Activated T-cell treated with anti-CD3 and anti-CD28 coated beads for 4 hours (primary cell): ENCODE measurements at regions not wholly inside any gene's neighbourhood (a gene's known extent, or its start where the extent isn't known, plus 50 kb on each side); places are given as distances from the start of the nearest gene placed in this dataset.

Source experiments
- DNase-seq: peaks from one replicate; pipeline ENCODE4 v3.0.0-alpha.2; 2020

GRCh38 chr2:191738003-191738402 is 60.1 kb downstream of the NABP1 start:
- no peak for DNase-seq

DNA sequence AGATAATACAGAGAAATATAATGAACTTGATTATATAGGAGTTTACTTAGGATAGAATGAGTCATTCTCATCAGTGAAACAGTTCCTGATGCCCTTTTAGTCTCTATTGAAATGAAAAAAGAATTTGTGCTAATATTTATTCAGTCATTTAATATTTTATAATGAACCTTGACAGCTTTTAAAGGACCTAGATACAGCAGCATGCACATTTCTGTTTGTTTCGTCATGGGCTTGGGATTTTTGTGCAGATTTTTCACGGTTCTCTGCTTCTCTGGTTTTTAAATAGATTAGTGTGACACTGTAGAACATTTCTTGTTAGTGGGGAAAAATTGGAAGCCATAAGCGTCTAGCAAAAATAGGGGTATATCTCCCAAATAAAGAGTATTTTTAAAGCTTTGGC is 60.7 kb downstream of the NABP1 start:
- DNase-seq: no peak

GRCh38 chr2:191739194-191739593 is 61.3 kb downstream of the NABP1 start:
- no peak for DNase-seq

DNA sequence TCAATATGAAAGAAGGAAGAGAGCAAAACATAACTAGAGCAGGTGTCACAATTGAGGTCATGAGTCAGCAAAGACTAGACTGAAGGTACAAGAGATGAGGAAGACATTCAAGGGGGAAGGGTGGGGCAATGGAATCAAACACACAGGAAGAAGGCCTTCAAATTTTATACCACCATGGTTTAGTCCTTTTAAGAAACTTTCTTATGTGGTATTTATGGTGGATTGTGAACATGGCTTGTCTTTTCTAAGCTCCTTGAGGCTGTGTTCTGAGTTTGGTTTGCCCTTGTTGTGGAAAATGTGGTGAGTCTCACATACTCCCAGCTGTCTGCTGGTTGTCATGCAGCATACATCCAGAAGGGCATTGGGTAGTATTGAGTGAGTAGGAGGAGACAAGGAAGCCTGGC is 62.1 kb downstream of the NABP1 start:
- DNase-seq: peak; percentile 10

GRCh38 chr2:191740759-191741158 is 62.8 kb downstream of the NABP1 start:
- no peak for DNase-seq

DNA sequence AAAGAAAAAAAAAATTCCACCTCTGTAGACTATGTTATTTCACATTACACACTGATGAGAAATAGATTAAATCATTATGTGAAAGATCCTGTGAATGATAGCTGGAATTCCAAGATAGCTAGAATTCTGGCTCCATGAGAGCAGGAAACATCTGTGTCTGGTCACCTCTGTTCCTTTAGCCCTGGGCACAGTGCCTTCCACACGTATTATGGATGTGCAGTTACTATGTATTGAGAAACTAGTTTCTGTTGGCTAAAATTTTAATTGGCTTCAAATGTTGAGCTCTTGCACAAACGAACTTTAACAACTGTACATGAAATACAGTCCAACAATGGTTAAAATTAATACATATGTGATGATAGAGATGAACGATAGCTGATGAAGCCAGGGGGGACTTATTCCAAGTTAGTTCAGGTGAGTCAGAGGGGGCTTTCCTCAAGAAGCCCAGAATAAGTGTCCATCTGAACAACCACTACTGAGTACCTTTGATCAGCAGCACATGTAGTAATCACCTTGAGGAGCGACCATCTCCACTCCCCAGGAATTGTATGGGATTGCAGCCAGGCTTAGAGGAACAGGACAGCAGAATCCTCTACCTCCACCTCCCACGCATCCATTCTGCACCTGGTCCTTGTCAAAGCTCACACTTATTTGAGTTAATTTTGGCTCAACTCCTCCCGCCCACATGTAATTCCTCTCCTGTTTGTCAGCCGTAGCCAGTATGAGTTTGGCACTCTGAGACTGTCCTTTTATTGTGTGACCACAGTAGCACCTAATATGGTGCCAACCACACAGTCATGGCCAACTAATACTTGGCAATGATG is 68.6 kb downstream of the NABP1 start:
- DNase-seq: no peak

DNA sequence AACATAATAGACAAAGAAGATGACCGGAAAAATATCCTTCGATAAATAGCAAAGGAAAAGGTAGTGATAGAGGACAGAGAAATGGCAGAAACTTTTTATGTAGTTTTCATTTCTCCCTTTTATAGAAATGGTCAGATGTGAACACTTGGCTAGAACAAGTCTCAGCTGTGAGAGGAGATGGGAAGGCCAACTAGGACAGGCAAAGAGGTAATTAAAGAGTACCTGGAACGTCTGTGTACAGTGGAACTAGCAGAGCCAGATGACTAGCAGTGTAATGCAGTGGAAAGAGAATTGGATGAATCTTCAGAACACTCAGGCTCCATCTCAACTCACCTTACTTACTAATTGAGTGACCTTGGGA is 69.2 kb downstream of the NABP1 start:
- no peak for DNase-seq

DNA sequence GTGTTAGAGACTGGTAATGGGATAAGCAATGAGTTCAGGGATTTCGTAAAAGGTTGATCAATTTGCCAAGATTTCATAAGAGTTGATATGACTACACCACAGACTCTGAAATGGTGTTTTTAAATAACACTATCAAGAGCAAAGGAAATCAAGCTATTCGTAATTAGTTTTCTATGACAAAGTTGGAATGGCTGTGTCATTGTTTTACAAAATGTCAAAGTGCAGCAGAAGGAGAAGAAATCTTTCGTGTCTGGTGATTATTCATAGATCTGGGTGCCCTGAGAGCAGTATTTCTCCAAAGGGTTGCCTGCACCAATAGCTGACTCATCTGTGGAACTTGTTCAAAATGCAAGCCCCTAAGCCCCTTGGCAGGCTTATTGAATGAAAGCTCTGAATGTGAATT is 70.1 kb downstream of the NABP1 start:
- DNase-seq: no peak

DNA sequence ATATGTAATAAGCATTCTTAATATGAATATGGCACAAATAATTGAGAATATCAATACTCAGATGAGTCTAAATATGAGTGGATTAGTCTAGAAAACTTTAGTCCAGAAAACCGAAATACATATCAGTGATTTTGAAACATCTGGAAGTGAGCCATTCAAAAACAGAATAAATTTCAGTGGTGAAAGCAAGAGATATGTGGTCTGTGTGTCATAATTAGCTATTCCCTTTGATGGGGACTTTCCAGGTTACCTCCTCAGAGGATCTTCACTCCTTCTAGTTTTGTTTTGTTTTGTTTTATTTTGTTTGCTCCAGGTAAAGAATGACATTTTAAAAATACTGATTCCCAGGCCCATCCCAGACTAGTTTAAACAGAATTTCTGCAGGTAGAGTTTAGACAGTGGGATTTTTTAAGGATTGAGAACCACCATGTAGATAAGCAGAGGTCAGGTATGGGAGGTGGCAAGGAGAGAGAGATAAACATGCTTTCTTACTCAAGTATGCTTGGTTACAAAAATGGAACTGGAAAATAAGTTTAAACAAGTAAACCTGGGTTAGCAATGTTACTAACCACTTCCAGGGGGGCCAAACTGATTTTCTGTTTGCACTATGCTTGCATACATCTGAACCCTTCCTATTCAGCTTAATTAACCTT is 70.7 kb downstream of the NABP1 start:
- no peak for DNase-seq

- DNase-seq: no peak
Observed at GRCh38 chr2:191749181-191749540, 71.2 kb downstream of the NABP1 start.

- DNase-seq: no peak
Observed at GRCh38 chr2:191754103-191754502, 76.2 kb downstream of the NABP1 start.

DNA sequence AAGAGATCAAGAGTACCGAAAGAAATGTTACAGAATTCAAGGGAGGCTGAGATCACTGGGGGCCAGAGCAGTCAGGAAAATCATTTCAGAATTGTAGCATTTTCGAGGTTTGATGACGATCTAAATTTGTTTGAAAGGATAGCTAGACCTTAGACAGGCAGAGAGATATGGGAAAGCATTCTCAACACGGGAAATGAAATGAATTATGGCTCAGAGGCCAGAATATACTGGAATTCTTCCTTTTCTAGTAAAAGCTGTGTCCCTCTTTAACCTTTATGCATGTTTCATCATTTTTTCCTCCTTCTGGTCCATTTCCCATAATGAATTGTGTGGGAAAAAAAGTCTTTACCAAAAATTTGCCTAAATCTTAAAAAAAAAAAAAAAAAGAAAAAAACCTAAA is 78.8 kb downstream of the NABP1 start:
- no peak for DNase-seq

GRCh38 chr2:191757208-191757607 is 79.3 kb downstream of the NABP1 start:
- DNase-seq: no peak

DNA sequence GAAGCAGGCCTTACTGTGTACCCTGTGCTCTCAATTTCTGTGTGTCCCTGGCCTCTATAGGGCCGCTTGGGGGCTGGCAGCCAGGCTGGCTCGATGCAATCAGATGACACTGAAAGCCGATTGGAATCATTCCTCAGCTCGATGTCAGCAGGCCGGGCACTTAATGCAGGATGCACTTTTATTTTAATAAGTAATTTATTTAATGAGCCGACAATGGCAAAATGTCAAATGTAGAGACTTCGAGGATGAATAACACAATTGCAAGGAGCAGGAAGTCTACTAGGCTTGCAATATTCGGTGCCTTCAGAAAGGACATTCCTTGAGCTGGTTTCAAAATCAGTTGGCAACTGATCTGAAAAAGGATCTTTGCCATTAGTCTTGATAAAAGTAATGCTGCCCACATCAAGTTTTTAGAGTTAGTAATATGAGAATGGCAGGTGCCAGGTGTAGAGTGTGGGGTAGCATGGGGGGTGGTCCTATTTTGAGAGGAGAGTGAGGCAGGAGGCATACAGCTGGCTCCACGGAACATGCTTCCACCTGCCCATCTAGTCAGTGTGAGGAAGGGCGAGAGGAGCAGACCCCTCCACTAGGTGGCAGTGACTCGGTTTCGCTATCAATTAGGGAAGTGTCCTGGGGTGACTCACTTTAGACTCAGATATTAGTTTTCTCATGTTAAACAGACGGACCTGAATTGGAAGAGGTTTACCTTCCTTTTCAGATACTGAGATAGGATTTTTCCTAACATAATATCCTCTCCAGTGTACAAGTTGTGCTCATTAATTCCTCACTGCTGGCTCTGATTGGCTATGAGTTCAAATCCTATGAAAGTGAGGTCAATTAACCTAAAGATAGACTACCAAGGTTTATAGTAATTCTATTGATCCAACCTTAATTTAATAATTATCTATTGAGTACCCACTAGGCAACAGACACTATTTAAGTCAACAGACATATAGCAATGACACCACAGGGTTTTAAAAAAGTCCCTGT is 80.9 kb downstream of the NABP1 start:
- peak; percentile 33 for DNase-seq

DNA sequence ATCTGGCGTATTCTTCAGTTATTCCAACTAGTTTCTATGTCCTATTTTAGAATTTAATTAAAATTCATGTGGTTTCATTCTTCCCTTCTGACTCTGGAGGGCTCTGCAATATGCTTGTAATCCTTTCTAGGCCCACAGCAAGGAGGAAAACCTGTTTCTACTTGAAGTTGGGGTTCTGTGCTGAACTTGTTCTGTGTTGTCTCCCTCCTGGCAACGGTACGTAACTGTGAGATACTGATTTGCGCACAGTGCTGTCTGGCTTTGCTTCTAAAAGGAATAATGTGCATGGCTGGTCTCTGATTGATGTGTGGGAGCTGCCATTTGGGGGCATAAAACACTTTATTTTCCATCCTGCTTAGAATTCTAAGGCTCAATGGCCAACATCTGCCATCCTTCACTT is 81.7 kb downstream of the NABP1 start:
- DNase-seq: no peak

DNA sequence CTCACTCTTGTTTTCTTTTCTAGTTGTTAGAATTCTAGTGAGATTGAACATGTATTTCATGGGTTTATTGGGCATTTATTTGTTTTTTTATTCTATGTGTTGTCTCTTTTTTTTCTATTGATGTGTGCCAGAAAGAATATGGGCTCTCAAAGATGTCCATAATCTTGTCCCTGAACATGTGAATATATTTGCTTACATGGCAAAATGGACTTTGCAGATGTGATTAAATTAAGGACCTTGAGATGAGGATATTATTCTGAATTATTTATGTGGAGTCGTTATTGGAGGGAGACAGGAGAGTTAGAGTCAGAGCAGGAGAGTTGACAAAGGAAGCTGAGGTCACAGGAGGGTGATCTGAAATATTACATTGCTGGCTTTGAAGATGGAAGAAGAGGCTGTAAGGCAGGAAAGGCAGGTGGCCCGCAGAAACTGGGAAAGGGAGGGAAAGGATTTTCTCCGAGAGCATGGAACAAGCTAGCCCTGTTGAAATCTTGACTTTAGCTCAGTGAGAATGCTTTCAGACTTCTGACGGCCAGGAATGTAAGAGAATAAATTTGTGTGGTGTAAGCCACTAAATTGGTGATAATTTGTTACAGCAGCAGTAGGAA is 82.8 kb downstream of the NABP1 start:
- DNase-seq: no peak

DNA sequence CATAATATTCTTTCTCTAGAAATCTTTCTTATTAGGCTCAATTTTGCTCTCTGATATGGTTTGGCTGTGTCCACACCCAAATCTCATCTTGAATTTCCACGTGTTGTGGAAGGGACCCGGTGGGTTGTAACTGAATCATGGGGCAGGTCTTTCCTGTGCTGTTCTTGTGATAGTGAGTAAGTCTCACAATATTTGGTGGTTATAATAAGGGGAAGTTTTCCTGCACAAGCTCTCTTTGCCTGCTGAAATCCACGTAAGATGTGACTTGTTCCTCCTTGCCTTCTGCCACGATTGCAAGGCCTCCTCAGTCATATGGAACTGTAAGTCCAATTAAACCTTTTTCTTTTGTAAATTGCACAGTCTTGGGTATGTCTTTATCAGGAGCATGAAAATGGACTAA is 73.8 kb downstream of the CAVIN2 start:
- DNase-seq: no peak

GRCh38 chr2:191777351-191777750 is 69.5 kb downstream of the CAVIN2 start:
- DNase-seq: no peak

- no peak for DNase-seq
Observed at GRCh38 chr2:191778041-191778440, 68.8 kb downstream of the CAVIN2 start.

DNA sequence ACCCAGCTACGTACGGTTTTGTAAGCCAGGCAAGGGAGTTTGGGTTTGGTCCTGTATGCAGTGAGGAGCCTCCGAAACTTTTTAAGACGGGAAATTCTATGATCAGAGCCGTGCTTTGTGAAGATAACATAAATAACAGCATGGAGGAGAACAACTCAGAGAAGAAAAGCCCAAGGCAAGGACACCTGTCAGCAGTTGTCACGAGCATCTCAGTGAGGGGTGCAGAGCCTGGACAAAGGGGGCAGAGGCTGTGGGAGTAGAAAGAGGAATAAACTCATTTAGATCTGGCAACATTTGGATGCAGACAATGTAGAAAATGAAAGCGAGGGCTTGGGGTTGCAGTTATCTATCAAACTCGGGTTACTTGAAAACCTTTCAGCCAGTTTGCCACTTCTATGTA is 64.5 kb downstream of the CAVIN2 start:
- DNase-seq: no peak

DNA sequence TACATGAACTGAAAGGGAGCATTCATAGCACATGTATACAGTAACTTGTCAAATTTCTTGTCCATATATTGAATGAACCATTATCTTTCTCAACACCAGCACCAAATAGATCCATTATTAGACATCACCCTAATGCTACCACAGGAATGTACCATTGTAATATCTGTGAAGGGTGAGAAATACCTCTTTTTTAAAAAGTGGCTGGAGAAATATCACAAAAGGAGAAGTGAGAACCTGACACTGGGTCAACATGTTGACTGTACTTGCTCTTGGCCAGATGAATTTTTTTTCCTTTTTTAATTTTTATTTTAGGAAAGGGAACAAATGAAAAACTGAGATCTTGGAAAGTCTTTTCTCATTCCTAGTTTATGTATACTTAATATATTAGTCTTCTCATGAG is 63.5 kb downstream of the CAVIN2 start:
- DNase-seq: no peak
